GM10248 (cell line): ENCODE measurements at regions not wholly inside any gene's neighbourhood (a gene's known extent, or its start where the extent isn't known, plus 50 kb on each side); places are given as distances from the start of the nearest gene placed in this dataset.
"Not testable (repeated sequence)": the region's sequence is repeated elsewhere in the genome, so short reads cannot be mapped to it uniquely, and the experiment has no call there.

ENCODE experiments used
- CTCF ChIA-PET: fragments of 300-600 bp; sonication (Branson Sonifier 250); formaldehyde crosslinking; extraction: SDS; loops from one replicate; lab custom pipeline; 2021; ENCODE audit warnings: antibody characterized with exemption; lab: Yijun Ruan, JAX
- POLR2A ChIA-PET: fragments of 350-650 bp; sonication (Branson Sonifier 250); formaldehyde crosslinking; extraction: SDS; loops from one replicate; lab custom pipeline; 2020; ENCODE audit warnings: antibody characterized with exemption; lab: Yijun Ruan, JAX
- DNase-seq: peaks from one replicate; pipeline ENCODE4 v3.0.0; 2012; ENCODE audit errors: extremely low spot score
- CTCF ChIP-seq: IDR thresholded peaks from 2 replicates; pipeline ENCODE4 v1.5.1; 2012; ENCODE audit warnings: mild to moderate bottlenecking, low read depth; ENCODE audit errors: extremely low read depth, missing control alignments, control extremely low read depth

DNA sequence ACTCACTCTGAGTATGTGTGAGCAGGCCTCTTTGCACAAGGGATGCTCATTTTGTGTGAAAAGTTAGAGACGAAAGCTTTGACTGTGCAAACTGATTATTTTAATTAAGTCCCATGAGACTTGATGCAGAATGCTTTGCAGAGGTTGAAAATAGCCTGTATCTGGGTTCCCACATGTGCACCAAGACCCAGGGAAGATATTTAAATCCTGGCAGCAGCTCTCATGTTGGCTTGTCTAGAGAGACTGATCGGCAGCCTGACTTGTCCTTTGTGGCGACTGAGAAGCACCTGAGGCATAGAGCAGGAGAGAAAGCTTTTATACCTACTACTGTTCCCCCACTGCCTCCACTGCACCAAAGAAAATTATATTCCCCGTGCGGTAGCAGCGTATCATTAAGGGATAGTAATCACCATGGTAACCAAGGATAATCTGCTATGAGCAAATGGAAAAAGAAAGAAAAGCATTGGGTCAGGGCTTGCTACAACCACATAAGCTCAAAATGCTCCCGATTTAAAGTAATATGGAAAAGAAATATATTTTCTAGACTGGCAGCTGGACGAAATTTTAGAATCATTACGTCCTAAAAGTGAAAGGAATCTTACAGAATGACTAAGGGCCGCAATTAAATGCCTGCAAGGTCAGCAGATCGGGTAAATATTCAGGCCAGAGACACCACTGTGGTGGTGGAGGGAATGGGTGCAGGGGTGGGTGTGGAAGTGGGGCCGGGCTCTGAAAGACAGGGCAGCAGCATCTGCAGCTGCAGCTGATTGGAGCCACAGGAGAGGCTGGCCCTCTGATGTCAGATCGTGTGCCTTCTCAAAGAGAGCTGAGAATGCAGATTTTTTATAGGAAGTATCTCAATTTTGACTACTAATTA lies 135.3 kb upstream of the EPB41L4A start:
- DNase-seq, result no peak
- ChIA-PET POLR2A (no interaction called here), CTCF (interaction anchor here (0.7 to 8.8 kb wide), 8 partner anchors 8 to 412 kb away, joined by 3 to 131 read pairs (median 4); no protein-coding TSS in a partner anchor)
- TF ChIP-seq CTCF, result no peak

GRCh38 chr5:112555197-112555596 lies 136.1 kb upstream of the EPB41L4A start:
- no peak for TF ChIP-seq CTCF
- POLR2A ChIA-PET, result no interaction called here
- CTCF ChIA-PET, result interaction anchor here (1.1 to 8.8 kb wide), 5 partner anchors 9 to 212 kb away, joined by 3 to 131 read pairs (median 4); no protein-coding TSS in a partner anchor
- no peak for DNase-seq

DNA sequence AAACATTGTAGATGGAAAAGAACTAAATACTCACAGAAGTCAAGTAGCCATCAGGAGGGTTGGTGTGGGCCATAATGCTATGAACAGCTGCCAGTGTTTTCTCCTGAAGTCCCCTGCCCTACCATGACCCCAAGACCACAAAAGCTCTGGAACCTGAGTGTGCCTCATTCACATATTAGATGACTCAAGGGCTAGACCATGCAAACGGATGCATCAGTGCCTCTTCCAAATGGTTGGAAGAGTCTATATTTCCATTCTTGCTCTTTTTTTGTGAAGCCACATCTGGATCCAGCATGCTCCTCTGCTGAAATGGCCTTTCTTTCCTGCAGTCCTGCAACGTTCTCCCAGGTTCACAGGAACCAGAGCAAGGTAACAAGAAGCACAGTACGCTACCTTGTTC lies 136.6 kb upstream of the EPB41L4A start:
- CTCF ChIA-PET, result interaction anchor here (1.1 to 8.8 kb wide), 4 partner anchors 9 to 212 kb away, joined by 3 to 131 read pairs (median 4); no protein-coding TSS in a partner anchor
- POLR2A ChIA-PET, result no interaction called here
- DNase-seq, result no peak
- TF ChIP-seq CTCF, result no peak

- CTCF ChIA-PET, result interaction anchor here (1.6 to 4.7 kb wide), 2 partner anchors 8 to 14 kb away, joined by 3 to 17 read pairs; no protein-coding TSS in a partner anchor
- DNase-seq, POLR2A ChIA-PET: not testable (repeated sequence)
Measured at GRCh38 chr5:112559501-112559900, 140.4 kb upstream of the EPB41L4A start.

GRCh38 chr5:112560371-112560770 lies 141.3 kb upstream of the EPB41L4A start:
- TF ChIP-seq CTCF, result no peak
- ChIA-PET POLR2A (no interaction called here), CTCF (interaction anchor here (4.7 kb wide), 1 partner anchor 9 kb away, joined by 17 read pairs; no protein-coding TSS in a partner anchor)
- DNase-seq, result no peak

DNA sequence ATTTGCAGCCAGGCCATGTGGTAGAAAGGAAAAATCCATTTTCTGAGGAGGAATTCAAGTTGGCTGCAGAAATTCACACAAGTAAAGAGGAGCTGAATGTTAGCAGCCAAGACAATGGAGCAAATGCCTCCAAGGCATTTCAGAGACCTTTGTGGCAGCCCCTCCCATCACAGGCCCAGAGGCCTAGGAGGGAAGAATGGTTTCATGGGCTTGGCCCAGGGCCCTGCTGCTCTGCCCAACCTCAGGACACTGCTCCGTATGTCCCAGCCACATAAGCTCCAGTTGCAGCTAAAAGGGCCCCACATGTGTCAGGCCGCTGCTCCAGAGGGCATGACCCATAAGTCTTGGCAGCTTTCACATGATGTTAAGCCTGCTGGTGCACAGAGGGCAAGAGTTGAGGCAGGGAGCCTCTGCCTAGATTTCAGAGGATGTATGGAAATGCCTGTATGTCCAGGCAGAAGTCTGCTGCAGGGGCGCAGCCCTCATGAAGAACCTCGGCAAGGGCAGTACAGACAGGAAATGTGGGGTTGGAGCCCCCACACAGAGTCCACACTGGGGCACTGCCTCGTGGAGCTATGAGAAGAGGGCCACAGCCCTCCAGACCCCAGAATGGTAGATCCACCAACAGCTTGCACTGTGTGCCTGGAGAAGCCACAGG lies 144.2 kb upstream of the EPB41L4A start:
- POLR2A ChIA-PET, result no interaction called here
- no peak for TF ChIP-seq CTCF
- DNase-seq, result no peak
- CTCF ChIA-PET, result interaction anchor here (4.7 kb wide), 1 partner anchor 12 kb away, joined by 17 read pairs; no protein-coding TSS in a partner anchor
